ENCODE measurements at regions not wholly inside any gene's neighbourhood (a gene's known extent, or its start where the extent isn't known, plus 50 kb on each side); places are given as distances from the start of the nearest gene placed in this dataset.

GRCh38 chr2:216308576-216308975 lies 63.7 kb downstream of the MARCHF4 start:
- TF ChIP-seq CTCF (optimal IDR thresholded peaks at IDR 0.05 in 1 of 3, IDR thresholded peaks at IDR 0.05 in 1 of 3, conservative IDR thresholded peaks at IDR 0.05 in 1 of 3; ENCODE audit: extremely low read depth in 1 of 3, insufficient read depth in 2 of 3, low read length in 3 of 3) (no peak), EZH2 (IDR thresholded peaks at IDR 0.05; ENCODE audit: low read length) (no peak)

Data from keratinocyte (primary cell).